Activated T-cell treated with anti-CD3 and anti-CD28 coated beads, Interleukin-2, amount 50 U/mL, for 4 hours (primary cell): ENCODE measurements at regions not wholly inside any gene's neighbourhood (a gene's known extent, or its start where the extent isn't known, plus 50 kb on each side); places are given as distances from the start of the nearest gene placed in this dataset.

Experiments
- ATAC-seq, 2 donors: fragments of 200-7000 bp; cut with Tn5 transposase; one replicate each; pipeline ENCODE4 v1.10.0; 2021
- DNase-seq: peaks from one replicate; pipeline ENCODE4 v3.0.0-alpha.2; 2020
- H3K27me3 Mint-ChIP-seq: one replicate; pipeline ENCODE4 v1.8.0; 2021; ENCODE audit warnings: low read depth, mixed read lengths
- H3K36me3 Mint-ChIP-seq: one replicate; pipeline ENCODE4 v1.8.0; 2022; ENCODE audit warnings: mixed read lengths; ENCODE audit not compliant: insufficient read depth
- H3K4me1 Mint-ChIP-seq: one replicate; pipeline ENCODE4 v1.8.0; 2021; ENCODE audit warnings: low read depth, mixed read lengths
- H3K4me3 Mint-ChIP-seq: one replicate; pipeline ENCODE4 v1.8.0; 2021; ENCODE audit warnings: mild to moderate bottlenecking, moderate library complexity, mixed read lengths
- H3K9me3 Mint-ChIP-seq: one replicate; pipeline ENCODE4 v1.8.0; 2021; ENCODE audit warnings: mixed read lengths

GRCh38 chr1:88462488-88463261 is 221.4 kb upstream of the PKN2 start:
- H3K9me3 Mint-ChIP-seq: no peaks in the 10 kb centered on the region
- H3K36me3 Mint-ChIP-seq: no peaks in the 10 kb centered on the region
- H3K4me1 Mint-ChIP-seq: no peaks in the 10 kb centered on the region
- peaks cover 36% of the 10 kb centered on the region for H3K27me3 Mint-ChIP-seq
- no peak for DNase-seq
- no peak overlapping the region for H3K4me3 Mint-ChIP-seq
- ATAC-seq: no peak

GRCh38 chr1:88463401-88463985 is 220.6 kb upstream of the PKN2 start:
- DNase-seq (no peak), ATAC-seq (no peak)
- Mint-ChIP-seq H3K36me3 (no peaks in the 10 kb centered on the region), H3K4me3 (no peak overlapping the region), H3K27me3 (peaks cover 36% of the 10 kb centered on the region), H3K4me1 (no peaks in the 10 kb centered on the region), H3K9me3 (no peaks in the 10 kb centered on the region)

GRCh38 chr1:88466011-88466410 is 218.1 kb upstream of the PKN2 start:
- peaks cover 23% of the 10 kb centered on the region for H3K27me3 Mint-ChIP-seq
- ATAC-seq (no peak), DNase-seq (no peak)
- no peaks in the 10 kb centered on the region for H3K36me3 Mint-ChIP-seq
- no peaks in the 10 kb centered on the region for H3K4me1 Mint-ChIP-seq
- no peak overlapping the region for H3K4me3 Mint-ChIP-seq
- no peaks in the 10 kb centered on the region for H3K9me3 Mint-ChIP-seq

GRCh38 chr1:88466899-88467580 is 217.0 kb upstream of the PKN2 start:
- Mint-ChIP-seq H3K27me3 (peaks cover 14% of the 10 kb centered on the region), H3K4me3 (no peak overlapping the region), H3K4me1 (no peaks in the 10 kb centered on the region), H3K9me3 (no peaks in the 10 kb centered on the region), H3K36me3 (no peaks in the 10 kb centered on the region)
- DNase-seq (no peak), ATAC-seq (no peak)

GRCh38 chr1:88472298-88472697 is 211.8 kb upstream of the PKN2 start:
- no peaks in the 10 kb centered on the region for H3K36me3 Mint-ChIP-seq
- H3K4me3 Mint-ChIP-seq: no peak overlapping the region

GRCh38 chr1:88472714-88473113 is 211.4 kb upstream of the PKN2 start:
- DNase-seq (no peak), ATAC-seq (no peak)
- Mint-ChIP-seq H3K4me1 (no peaks in the 10 kb centered on the region), H3K4me3 (no peak overlapping the region), H3K9me3 (no peaks in the 10 kb centered on the region), H3K27me3 (no peaks in the 10 kb centered on the region), H3K36me3 (no peaks in the 10 kb centered on the region)

More at GRCh38 chr1:88472298-88472697, 211.8 kb upstream of the PKN2 start:
- ATAC-seq (no peak), DNase-seq (no peak)
- Mint-ChIP-seq H3K4me1 (no peaks in the 10 kb centered on the region), H3K9me3 (no peaks in the 10 kb centered on the region), H3K27me3 (no peaks in the 10 kb centered on the region)

GRCh38 chr1:88474555-88475304 is 209.3 kb upstream of the PKN2 start:
- Mint-ChIP-seq H3K27me3 (no peaks in the 10 kb centered on the region), H3K9me3 (no peaks in the 10 kb centered on the region), H3K4me3 (no peak overlapping the region), H3K36me3 (no peaks in the 10 kb centered on the region), H3K4me1 (no peaks in the 10 kb centered on the region)
- DNase-seq (no peak), ATAC-seq (no peak)

- DNase-seq (no peak), ATAC-seq (no peak)
- Mint-ChIP-seq H3K36me3 (no peaks in the 10 kb centered on the region), H3K9me3 (no peaks in the 10 kb centered on the region), H3K27me3 (peaks cover 7% of the 10 kb centered on the region), H3K4me3 (no peak overlapping the region), H3K4me1 (no peaks in the 10 kb centered on the region)
Observed at GRCh38 chr1:88484881-88485280, 199.2 kb upstream of the PKN2 start.

GRCh38 chr1:88488237-88488636 is 195.8 kb upstream of the PKN2 start:
- Mint-ChIP-seq H3K4me1 (no peaks in the 10 kb centered on the region), H3K36me3 (no peaks in the 10 kb centered on the region), H3K4me3 (no peak overlapping the region), H3K9me3 (no peaks in the 10 kb centered on the region), H3K27me3 (peaks cover 3% of the 10 kb centered on the region)
- ATAC-seq (no peak), DNase-seq (no peak)

- DNase-seq: no peak
- H3K4me1 Mint-ChIP-seq: no peaks in the 10 kb centered on the region
Observed at GRCh38 chr1:88490676-88491075, 193.4 kb upstream of the PKN2 start.

GRCh38 chr1:88499671-88500070 is 184.4 kb upstream of the PKN2 start:
- no peaks in the 10 kb centered on the region for H3K9me3 Mint-ChIP-seq

More at GRCh38 chr1:88490676-88491075, 193.4 kb upstream of the PKN2 start:
- Mint-ChIP-seq H3K9me3 (no peaks in the 10 kb centered on the region), H3K36me3 (no peaks in the 10 kb centered on the region), H3K27me3 (peaks cover 2% of the 10 kb centered on the region), H3K4me3 (no peak overlapping the region)
- no peak for ATAC-seq

GRCh38 chr1:88502886-88503285 is 181.2 kb upstream of the PKN2 start:
- no peaks in the 10 kb centered on the region for H3K9me3 Mint-ChIP-seq
- DNase-seq (no peak), ATAC-seq (no peak)
- no peaks in the 10 kb centered on the region for H3K4me1 Mint-ChIP-seq
- H3K36me3 Mint-ChIP-seq: no peaks in the 10 kb centered on the region
- H3K4me3 Mint-ChIP-seq: no peak overlapping the region
- H3K27me3 Mint-ChIP-seq: peaks cover 2% of the 10 kb centered on the region

More at GRCh38 chr1:88499671-88500070, 184.4 kb upstream of the PKN2 start:
- Mint-ChIP-seq H3K36me3 (no peaks in the 10 kb centered on the region), H3K4me1 (no peaks in the 10 kb centered on the region), H3K4me3 (no peak overlapping the region), H3K27me3 (peaks cover 2% of the 10 kb centered on the region)
- ATAC-seq (no peak), DNase-seq (no peak)

GRCh38 chr1:88503646-88504045 is 180.4 kb upstream of the PKN2 start:
- Mint-ChIP-seq H3K4me1 (no peaks in the 10 kb centered on the region), H3K9me3 (no peaks in the 10 kb centered on the region), H3K4me3 (no peak overlapping the region), H3K27me3 (peaks cover 2% of the 10 kb centered on the region), H3K36me3 (no peaks in the 10 kb centered on the region)
- DNase-seq: no peak
- ATAC-seq: no peak

GRCh38 chr1:88504601-88505000 is 179.5 kb upstream of the PKN2 start:
- Mint-ChIP-seq H3K4me3 (no peak overlapping the region), H3K4me1 (no peaks in the 10 kb centered on the region), H3K27me3 (peaks cover 2% of the 10 kb centered on the region), H3K9me3 (no peaks in the 10 kb centered on the region), H3K36me3 (no peaks in the 10 kb centered on the region)
- ATAC-seq: no peak
- no peak for DNase-seq
